Liver (tissue), 8 donors: ENCODE measurements at regions not wholly inside any gene's neighbourhood (a gene's known extent, or its start where the extent isn't known, plus 50 kb on each side); places are given as distances from the start of the nearest gene placed in this dataset.

Experiments used
- DNase-seq: peaks from one replicate; pipeline ENCODE4 v3.0.0-alpha.2; 2017; ENCODE audit warnings: low spot score
- H3K27ac ChIP-seq, 2 donors: one replicate each; pipeline ENCODE4 v1.7.0; 2013; ENCODE audit warnings: inconsistent platforms in 2 of 2, low read length in 2 of 2, control low read depth in 1 of 2, low read depth in 1 of 2, mild to moderate bottlenecking in 1 of 2
- H3K27me3 ChIP-seq, 4 donors: one replicate each; pipeline versions ENCODE4 v1.6.1 to v1.7.0; 2013; ENCODE audit warnings: low read length in 3 of 4, inconsistent platforms in 1 of 4, mild to moderate bottlenecking in 1 of 4, moderate library complexity in 1 of 4; ENCODE audit not compliant: control insufficient read depth in 4 of 4, insufficient read depth in 4 of 4
- H3K36me3 ChIP-seq, 4 donors: one replicate each; pipeline versions ENCODE4 v1.6.1 to v1.7.0; 2013; ENCODE audit warnings: low read length in 3 of 4, mild to moderate bottlenecking in 3 of 4, low read depth in 1 of 4, moderate library complexity in 1 of 4; ENCODE audit not compliant: control insufficient read depth in 4 of 4, insufficient read depth in 3 of 4
- H3K4me1 ChIP-seq, 4 donors: one replicate each; pipeline versions ENCODE4 v1.6.1 to v1.7.0; 2013; ENCODE audit warnings: low read length in 3 of 4, mild to moderate bottlenecking in 3 of 4, moderate library complexity in 1 of 4; ENCODE audit not compliant: control insufficient read depth in 4 of 4, insufficient read depth in 4 of 4
- H3K4me3 ChIP-seq, 3 donors: one replicate each; pipeline versions ENCODE4 v1.6.1 to v1.7.0; 2013; ENCODE audit warnings: low read length in 3 of 3, control low read depth in 1 of 3, low read depth in 1 of 3, mild to moderate bottlenecking in 1 of 3
- H3K9ac ChIP-seq, 2 donors: one replicate each; pipeline ENCODE4 v1.7.0; 2013; ENCODE audit warnings: low read length in 2 of 2, mild to moderate bottlenecking in 2 of 2, moderate library complexity in 2 of 2, control low read depth in 1 of 2, low read depth in 1 of 2
- H3K9me3 ChIP-seq, 4 donors: one replicate each; pipeline versions ENCODE4 v1.6.1 to v1.7.0; 2013; ENCODE audit warnings: low read length in 3 of 4; ENCODE audit not compliant: control insufficient read depth in 4 of 4
- EGR1 ChIP-seq, 2 donors: IDR thresholded peaks; 2 replicates each; pipeline ENCODE4 v1.6.1; 2016 to 2018; ENCODE audit warnings: antibody characterized with exemption in 2 of 2, low read depth in 2 of 2
- FOXA1 ChIP-seq: IDR thresholded peaks from 2 replicates; pipeline ENCODE4 v1.6.1; 2016; ENCODE audit warnings: antibody characterized with exemption
- FOXA2 ChIP-seq: IDR thresholded peaks from 2 replicates; pipeline ENCODE4 v1.6.1; 2016; ENCODE audit warnings: antibody characterized with exemption
- GABPA ChIP-seq, 2 donors: IDR thresholded peaks in 1 of 2; conservative IDR thresholded peaks in 1 of 2; 2 replicates each; pipeline ENCODE4 v1.6.1; 2016; ENCODE audit warnings: antibody characterized with exemption in 2 of 2, mild to moderate bottlenecking in 1 of 2, moderate library complexity in 1 of 2
- NR2F2 ChIP-seq: IDR thresholded peaks from 2 replicates; pipeline ENCODE4 v1.6.1; 2016; ENCODE audit warnings: antibody characterized with exemption
- SP1 ChIP-seq: IDR thresholded peaks from 2 replicates; pipeline ENCODE4 v1.6.1; 2018; ENCODE audit warnings: antibody characterized with exemption, mild to moderate bottlenecking
- TAF1 ChIP-seq: conservative IDR thresholded peaks from 2 replicates; pipeline ENCODE4 v1.6.1; 2016; ENCODE audit warnings: antibody characterized with exemption, mild to moderate bottlenecking
- YY1 ChIP-seq: IDR thresholded peaks from 2 replicates; pipeline ENCODE4 v1.6.1; 2016; ENCODE audit warnings: antibody characterized with exemption, mild to moderate bottlenecking
- WGBS: extraction: QIAGEN DNeasy Blood & Tissue Kit; methylation state at CpG from one replicate; pipeline ENCODE4 v1.1.7; 2013; 5-methylcytosine and 5-hydroxymethylcytosine counted together
- TF ChIP-seq, protein P1 (sequence below): IDR thresholded peaks from 2 replicates; pipeline ENCODE4 v1.6.1; 2016; ENCODE audit warnings: antibody characterized with exemption, mild to moderate bottlenecking
- TF ChIP-seq, protein P2 (sequence below): fragments of 150-350 bp; IDR thresholded peaks from 2 replicates; pipeline ENCODE4 v1.5.1; 2017; ENCODE audit warnings: improper control_type of control experiment, low read depth, low read length; ENCODE audit not compliant: missing input control
- TF ChIP-seq, protein P3 (sequence below): IDR thresholded peaks from 2 replicates; pipeline ENCODE4 v1.6.1; 2016; ENCODE audit warnings: antibody characterized with exemption
- donor health status: healthy.
- donor health status: healthy.
- donor health status: healthy.
- donor health status: healthy.
- donor health status: healthy.

DNA sequence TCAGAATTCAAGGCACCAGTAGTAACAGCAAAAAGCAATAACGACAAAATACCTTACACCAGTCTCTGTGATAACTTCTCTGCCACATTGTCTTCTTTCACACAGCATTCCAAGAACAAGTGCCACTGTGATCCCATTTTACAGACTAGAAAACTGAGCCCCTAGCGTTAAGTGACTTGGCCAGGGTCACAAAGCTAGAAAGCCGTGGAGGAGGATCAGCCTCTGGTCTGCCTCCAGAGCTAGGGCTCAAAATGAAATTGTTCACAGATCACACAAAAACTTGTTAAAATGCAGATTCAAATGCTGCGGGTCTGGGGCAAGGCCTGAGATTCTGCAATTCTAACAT is 154.1 kb downstream of the FAM114A2 start:
- no peak overlapping the region for H3K4me3 ChIP-seq
- H3K4me1 ChIP-seq = no peaks in the 10 kb centered on the region
- WGBS = 85% methylated on average over 4 of the region's 4 CpGs
- peaks cover 0 to 12% (median 0%) of the 10 kb centered on the region in 4 donors for H3K27me3 ChIP-seq
- H3K27ac ChIP-seq = no peak overlapping the region
- no peak for TF ChIP-seq TAF1
- TF ChIP-seq, protein P1, sequence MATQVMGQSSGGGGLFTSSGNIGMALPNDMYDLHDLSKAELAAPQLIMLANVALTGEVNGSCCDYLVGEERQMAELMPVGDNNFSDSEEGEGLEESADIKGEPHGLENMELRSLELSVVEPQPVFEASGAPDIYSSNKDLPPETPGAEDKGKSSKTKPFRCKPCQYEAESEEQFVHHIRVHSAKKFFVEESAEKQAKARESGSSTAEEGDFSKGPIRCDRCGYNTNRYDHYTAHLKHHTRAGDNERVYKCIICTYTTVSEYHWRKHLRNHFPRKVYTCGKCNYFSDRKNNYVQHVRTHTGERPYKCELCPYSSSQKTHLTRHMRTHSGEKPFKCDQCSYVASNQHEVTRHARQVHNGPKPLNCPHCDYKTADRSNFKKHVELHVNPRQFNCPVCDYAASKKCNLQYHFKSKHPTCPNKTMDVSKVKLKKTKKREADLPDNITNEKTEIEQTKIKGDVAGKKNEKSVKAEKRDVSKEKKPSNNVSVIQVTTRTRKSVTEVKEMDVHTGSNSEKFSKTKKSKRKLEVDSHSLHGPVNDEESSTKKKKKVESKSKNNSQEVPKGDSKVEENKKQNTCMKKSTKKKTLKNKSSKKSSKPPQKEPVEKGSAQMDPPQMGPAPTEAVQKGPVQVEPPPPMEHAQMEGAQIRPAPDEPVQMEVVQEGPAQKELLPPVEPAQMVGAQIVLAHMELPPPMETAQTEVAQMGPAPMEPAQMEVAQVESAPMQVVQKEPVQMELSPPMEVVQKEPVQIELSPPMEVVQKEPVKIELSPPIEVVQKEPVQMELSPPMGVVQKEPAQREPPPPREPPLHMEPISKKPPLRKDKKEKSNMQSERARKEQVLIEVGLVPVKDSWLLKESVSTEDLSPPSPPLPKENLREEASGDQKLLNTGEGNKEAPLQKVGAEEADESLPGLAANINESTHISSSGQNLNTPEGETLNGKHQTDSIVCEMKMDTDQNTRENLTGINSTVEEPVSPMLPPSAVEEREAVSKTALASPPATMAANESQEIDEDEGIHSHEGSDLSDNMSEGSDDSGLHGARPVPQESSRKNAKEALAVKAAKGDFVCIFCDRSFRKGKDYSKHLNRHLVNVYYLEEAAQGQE = no peak
- no peak for TF ChIP-seq YY1
- TF ChIP-seq EGR1 (IDR thresholded peaks at IDR 0.05; ENCODE audit: low read depth in 2 of 2) = no peak
- no peak for TF ChIP-seq FOXA2
- DNase-seq = no peak
- no peaks in the 10 kb centered on the region for H3K9me3 ChIP-seq
- H3K36me3 ChIP-seq = no peaks in the 10 kb centered on the region
- H3K9ac ChIP-seq = no peak overlapping the region

DNA sequence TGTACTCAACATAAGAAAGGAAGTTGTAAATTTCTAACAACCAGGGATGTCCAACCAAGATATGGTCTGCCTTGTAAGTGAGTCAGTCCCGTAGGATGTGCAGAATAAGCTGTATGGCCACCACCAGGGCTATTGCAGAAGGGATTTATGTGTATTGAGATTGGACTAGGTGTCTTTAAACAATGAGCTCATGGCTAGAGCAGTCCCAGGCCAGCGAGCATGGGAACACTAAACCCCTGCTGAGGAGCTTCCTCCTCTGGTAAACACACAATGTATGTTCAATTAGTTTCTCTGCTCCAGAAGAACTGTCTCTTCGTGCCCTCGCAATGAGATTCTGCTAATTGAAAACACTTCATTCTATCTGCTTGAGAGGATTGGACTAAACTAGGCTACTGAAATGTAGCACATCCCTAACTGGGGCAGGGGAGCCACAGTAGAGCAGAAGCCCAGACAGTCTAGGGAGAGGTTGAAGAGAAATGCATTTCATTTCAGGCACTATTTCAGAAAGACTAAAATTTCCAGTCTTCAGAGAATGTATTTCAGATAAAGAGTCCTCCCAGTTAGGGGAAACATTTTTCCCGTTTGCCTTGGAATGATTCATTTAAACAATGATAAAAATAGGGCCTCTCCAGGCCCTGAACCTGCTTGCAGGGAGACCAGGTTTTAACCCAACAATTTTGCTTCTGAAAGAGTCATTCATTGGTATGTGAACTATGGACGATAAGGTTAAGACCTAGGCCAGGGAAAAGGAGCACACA is 154.7 kb downstream of the FAM114A2 start:
- DNase-seq = no peak
- Histone ChIP-seq H3K9ac (no peak overlapping the region), H3K9me3 (no peaks in the 10 kb centered on the region), H3K36me3 (no peaks in the 10 kb centered on the region), H3K27ac (no peak overlapping the region), H3K4me1 (no peaks in the 10 kb centered on the region), H3K4me3 (no peak overlapping the region), H3K27me3 (peaks cover 0 to 12% (median 0%) of the 10 kb centered on the region in 4 donors)
- TF ChIP-seq, protein P2, sequence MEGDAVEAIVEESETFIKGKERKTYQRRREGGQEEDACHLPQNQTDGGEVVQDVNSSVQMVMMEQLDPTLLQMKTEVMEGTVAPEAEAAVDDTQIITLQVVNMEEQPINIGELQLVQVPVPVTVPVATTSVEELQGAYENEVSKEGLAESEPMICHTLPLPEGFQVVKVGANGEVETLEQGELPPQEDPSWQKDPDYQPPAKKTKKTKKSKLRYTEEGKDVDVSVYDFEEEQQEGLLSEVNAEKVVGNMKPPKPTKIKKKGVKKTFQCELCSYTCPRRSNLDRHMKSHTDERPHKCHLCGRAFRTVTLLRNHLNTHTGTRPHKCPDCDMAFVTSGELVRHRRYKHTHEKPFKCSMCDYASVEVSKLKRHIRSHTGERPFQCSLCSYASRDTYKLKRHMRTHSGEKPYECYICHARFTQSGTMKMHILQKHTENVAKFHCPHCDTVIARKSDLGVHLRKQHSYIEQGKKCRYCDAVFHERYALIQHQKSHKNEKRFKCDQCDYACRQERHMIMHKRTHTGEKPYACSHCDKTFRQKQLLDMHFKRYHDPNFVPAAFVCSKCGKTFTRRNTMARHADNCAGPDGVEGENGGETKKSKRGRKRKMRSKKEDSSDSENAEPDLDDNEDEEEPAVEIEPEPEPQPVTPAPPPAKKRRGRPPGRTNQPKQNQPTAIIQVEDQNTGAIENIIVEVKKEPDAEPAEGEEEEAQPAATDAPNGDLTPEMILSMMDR = no peak
- TF ChIP-seq SP1 (no peak), FOXA1 (no peak), GABPA (IDR thresholded peaks at IDR 0.05 in 1 of 2, conservative IDR thresholded peaks at IDR 0.05 in 1 of 2) (no peak), NR2F2 (no peak)
- TF ChIP-seq, protein P3, sequence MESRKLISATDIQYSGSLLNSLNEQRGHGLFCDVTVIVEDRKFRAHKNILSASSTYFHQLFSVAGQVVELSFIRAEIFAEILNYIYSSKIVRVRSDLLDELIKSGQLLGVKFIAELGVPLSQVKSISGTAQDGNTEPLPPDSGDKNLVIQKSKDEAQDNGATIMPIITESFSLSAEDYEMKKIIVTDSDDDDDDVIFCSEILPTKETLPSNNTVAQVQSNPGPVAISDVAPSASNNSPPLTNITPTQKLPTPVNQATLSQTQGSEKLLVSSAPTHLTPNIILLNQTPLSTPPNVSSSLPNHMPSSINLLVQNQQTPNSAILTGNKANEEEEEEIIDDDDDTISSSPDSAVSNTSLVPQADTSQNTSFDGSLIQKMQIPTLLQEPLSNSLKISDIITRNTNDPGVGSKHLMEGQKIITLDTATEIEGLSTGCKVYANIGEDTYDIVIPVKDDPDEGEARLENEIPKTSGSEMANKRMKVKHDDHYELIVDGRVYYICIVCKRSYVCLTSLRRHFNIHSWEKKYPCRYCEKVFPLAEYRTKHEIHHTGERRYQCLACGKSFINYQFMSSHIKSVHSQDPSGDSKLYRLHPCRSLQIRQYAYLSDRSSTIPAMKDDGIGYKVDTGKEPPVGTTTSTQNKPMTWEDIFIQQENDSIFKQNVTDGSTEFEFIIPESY = no peak
- 68% methylated on average over 6 of the region's 6 CpGs for WGBS
